Fibroblast of skin of back (primary cell): ENCODE measurements at regions not wholly inside any gene's neighbourhood (a gene's known extent, or its start where the extent isn't known, plus 50 kb on each side); places are given as distances from the start of the nearest gene placed in this dataset.

ENCODE experiments used
- DNase-seq: peaks from one replicate; pipeline ENCODE4 v3.0.0-alpha.2; 2013

DNA sequence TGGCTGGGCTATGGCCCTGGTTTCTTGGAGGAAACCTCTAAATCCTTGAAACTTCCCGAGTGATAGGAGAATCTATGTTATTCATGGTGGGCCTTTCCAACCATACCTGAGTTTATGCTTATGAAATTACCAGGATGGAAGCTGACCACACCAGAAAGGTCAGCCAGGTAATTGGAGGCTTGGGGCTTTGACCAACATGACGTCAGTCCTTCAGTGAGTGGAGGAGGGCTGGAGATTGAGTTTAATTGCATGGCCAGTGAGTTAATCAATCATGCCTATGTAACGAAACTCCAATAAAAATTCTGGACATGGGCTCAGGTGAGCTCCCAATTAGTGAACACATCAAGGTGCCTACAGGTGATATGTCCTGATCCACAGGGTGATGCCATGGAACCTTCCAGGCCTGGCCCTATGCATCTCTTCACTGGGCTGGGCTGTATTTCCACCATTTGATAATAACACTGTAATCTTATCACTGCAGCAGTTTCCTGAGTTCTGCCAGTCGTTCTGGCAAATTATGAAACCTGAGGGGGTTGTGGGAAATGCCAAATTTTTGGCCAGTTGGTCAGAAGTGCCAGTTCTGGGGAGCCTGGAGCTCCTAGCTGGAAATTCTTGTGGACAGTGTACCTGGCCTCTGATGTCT, 106.5 kb downstream of the CDH26 start:
- DNase-seq = no peak

DNA sequence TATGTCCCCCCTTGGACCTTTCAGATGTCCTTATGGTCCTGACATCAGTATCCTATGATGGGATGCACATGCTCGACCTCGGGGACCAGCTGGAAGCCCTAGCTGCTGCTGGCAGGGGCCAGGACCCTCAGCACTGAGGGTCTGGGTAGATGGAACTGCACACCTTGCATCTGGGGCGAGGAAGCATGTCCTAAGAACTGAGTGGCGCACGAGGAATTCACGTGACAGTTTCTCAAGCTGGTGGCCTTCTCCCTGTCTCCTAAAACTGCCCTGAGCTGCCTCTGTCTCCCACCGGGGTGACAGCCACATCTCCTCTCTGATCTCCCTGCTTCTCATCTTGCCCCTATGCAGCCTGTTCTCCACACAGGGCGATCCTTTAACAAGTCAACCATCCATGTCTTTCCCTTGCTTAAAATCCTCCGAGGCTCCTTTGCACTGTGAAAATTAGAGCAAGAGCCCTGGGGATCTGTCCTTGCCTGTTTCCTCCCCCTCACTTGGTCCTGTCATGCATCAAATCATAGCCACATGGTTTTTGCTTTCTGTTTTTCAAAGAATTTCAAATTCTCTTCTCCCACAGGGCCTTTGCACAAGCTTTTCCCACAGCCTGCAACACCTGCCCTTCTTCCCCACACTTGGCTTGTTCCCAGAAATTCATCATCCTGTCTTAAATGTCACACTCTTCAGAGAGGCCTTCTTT, 107.7 kb downstream of the CDH26 start:
- DNase-seq = no peak

DNA sequence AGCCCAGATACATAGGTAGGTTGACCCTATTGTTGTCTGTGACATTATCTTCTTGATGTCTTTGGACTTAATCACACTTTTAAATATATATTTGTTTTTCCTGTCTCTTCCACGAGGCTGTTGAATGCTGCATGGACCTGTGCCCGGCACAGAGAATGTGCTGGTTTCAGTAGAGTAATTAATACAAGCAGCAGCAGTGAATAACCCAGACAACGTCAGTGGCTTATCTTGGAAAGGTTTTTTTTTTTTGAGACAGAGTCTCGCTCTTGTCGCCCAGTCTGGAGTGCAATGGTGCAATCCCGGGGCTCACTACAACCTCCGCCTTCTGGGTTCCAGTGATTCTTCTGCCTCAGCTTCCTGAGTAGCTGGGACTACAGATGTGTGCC, 108.2 kb downstream of the CDH26 start:
- DNase-seq = no peak

DNA sequence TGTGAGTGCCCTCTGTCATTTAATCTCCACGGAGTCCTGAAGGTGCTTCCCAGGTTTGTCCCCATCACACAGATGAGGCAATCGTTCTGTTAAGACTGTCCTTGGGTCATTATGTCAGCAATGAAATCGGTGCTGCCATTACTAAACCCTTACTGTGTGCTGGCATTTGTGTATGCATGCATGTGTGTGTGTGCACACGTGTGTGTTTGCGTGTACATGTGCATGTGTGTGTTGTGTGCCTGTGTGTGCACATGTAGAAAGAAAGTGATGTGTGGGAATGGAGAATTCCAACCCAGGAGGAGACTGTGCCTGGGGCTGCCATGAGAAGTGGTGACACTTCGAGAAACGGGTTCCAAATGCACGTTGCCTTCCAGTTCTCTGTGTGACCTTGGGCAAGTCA, 110.3 kb downstream of the CDH26 start:
- no peak for DNase-seq

DNA sequence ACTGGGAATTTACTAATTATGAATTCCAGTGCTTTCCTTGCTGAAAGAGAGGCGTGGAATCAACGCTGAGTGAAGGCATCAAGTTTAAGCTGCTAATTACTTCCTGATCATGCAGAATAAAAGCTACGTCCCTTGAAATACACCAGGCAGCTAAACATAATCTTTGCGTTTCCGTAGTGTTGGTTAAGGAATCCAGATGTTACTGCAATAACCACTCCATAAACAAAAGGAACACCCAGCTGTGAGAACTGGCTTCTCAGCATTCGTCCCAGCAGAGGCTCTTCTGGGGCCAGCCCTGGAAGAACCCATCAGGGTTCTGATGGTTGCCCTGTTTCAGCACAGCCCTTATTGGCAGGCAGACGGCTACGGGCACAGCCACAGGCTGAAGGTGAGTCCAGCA, 111.4 kb downstream of the CDH26 start:
- no peak for DNase-seq

DNA sequence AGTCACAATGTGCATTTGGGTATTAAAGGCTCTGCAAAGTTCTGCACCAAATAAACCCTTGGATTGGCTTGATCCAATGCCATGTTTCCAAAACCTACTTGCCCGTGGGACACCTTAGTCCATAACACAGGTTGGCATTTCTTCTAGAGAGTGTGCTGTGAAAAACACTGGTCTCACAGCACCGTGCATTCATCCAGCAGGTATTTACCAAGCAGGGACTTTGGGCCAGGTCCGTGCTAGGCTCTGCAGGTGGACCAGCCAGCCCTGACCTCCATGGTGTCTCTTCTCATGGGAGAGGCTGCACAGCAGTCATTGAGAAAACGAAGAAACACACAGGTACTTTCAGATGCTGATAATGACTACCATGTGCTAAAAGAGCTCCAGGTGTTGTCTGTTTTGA, 112.6 kb downstream of the CDH26 start:
- DNase-seq = no peak

DNA sequence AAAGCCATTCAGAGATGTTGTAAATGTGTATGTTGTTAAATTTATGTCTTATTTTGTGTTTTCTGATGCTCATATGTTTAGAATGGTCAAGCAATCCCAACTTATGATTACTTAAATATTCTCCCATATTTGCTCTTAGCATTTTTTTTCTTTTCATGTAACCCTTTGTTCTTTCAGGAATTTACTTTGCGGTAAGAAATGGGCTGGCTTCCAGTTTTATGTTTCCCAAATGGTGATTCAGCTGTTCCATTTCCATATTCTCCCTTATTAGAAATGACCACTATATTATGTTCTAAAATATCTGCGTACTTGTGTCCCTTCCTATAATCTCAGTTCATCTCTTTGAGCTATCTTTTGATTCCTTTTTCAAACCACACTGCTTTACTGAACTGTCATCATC, 113.7 kb downstream of the CDH26 start:
- DNase-seq = peak; percentile 39

DNA sequence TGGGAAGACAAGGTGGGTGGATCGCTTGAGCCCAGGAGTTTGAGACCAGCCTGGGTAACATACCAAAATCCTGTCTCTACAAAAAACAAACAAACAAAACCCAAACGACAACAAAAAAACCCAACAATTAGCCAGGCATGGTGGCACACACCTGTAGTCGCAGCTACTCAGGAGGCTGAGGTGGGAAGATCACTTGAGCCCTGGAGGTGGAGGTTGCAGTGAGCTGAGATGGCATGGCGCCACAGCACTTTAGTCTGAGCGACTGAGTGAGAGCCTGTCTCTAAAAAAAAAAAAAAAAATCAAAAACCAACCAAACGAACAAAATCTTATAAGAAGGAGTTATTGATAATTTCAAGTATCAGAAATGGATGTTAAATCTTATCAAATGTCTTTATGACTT, 114.9 kb downstream of the CDH26 start:
- no peak for DNase-seq

DNA sequence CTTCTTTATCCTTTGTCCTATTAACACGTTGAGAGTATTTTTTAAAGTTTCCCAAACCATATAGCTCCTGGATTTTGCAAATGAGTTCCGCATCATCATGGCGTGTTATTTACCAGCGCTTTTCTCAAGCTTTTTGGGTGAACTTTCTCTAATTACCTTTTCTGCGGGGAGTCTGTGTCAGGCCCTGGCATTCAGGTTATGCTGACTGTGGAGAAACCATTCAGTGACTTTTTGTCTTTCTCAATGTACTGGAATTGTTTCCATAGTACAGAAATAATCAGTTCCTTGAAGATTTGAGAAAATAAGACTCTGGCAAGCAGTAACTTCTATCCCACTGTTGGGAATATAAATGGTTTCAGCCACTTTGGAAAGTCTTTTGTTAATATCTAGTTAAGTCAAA, 115.3 kb downstream of the CDH26 start:
- no peak for DNase-seq

DNA sequence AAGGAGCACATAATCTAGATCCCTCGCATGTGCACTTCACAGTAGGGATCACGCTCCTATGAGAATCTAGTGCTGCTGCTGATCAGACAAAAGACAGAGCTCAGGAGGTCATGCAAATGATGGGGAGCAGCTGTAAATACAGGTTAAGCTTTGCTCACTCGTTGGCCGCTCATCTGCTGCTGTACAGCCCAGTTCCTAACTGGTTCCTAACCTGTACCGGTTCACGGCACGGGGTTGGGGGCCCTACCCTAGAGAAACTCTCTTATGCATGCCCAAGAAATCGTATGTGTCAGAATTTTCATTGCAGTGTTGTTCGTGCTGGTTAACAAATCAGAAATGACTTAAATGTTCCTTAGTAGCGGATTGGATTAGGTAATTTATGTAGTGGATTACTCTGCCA, 116.1 kb downstream of the CDH26 start:
- DNase-seq = no peak

DNA sequence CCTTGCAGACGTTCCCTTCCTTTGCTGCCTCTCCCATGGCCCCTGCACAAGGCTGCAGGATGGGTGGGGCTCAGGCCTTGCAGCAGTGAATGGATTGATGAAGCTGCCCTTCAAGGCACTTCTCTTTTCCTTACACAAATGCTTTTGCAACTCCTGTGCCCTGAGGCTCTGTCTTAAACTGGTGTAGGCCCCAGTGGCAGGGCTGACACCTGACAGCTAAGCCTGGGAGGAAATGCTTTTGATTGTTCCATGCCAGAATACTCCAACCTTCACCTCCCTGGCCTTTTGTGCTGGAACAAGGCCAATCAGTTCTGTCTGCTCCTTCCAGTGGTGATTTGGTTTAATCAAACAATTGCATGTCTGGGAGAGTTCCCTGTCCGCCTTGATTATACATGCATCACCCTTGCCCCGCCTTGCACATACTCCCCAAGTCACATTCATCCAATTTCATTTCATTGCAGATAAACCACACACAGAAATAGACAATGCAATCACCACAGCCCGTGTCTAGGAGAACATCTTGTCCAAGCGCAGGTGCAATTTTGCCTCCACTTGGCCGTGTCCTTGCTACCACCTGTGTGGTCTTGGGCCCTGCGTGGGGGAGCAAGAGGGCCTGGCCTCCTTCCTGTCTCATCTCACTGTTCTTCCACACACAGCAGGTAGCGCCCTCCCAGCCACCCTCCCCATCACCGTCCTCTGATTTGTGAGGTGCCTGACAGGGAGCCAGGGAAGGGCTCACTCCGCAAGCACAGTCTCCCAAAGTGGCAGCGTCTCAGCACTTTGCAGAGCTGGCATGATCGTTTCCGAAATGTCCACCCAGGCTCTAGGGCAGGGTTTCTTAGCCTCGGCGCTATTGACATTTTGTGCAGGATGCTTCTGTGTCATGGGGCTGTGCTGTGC, 120.4 kb downstream of the CDH26 start:
- DNase-seq = no peak

DNA sequence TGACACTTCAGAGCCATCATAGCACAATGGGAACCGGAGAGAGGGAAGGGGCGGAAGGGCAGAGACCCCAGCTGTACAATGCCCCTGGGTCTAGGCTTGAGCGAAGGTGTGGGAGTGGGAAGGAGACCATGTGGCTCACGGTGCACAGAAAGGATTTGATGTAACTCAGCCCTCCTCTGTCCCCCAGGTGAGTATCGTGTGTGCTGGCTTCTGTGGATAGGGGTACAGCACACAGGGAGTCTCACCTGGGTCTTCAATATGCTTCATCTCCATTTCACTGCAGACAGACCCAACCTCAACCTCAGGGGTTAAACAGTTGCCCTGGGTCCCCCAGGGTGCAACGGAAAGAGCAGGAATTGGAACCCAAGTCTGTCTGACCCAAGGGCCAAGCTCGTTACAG, 122.2 kb downstream of the CDH26 start:
- no peak for DNase-seq

DNA sequence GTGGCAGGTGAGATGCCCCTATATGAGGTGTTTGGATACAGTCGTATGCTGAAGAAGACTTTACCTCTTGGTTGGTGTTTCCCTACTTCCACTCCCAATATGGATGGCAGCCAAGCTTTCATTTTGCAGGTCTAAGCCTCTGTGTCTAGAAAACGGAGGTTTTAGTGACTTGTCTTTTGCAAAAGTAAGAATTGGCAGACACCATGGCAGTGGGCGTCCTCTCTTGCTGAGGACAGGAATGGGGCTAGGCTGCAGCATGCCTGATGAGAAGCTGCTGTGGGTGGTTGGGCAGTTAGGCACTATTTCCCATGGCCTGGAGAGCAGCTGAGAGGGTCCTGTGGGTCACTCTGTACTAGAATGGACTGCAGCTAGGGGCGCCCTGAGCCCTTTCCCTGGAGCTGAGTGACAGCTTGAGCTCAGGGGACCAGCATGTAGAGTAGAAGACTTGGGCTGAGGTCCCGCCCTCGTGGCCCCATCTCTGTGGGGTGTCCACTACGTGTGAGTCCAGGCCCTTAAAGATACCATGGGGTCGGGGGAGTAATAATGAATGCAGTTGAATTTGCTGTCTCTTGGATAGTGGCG, 127.4 kb downstream of the CDH26 start:
- no peak for DNase-seq

DNA sequence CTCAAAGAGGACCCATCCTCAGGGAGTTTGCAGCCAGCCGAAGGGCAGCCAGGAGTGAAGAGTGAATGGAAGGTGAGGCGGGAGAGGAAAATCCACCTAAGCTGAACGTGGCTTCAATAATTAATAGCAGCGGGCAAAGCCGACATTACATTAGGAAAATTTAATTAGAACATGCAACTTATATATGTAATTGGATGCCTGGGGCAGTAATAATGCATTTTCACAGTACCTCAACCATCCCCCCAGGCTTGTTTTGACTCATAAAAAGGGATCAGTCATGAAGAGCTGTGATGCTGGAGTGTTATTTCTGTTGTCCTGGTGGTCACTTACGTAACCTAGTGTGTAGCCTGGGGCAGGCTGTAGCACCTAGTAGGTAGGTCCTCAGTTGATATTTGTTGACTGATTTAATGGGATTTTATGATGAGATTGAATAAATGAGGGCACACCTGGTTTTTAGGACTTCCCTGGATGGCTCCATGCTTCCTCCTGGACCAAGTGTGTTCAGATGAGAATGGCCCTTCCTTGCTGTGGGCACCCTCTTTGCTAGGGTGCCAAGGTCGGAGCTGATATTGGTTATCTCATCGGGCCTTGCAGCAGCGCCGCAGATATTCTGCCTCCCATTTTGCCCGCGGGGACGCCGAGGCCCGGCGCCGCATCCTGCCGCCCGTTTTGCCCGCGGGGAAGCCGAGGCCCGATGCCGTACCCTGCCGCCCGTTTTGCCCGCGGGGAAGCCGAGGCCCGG, 128.8 kb downstream of the CDH26 start:
- DNase-seq = no peak

DNA sequence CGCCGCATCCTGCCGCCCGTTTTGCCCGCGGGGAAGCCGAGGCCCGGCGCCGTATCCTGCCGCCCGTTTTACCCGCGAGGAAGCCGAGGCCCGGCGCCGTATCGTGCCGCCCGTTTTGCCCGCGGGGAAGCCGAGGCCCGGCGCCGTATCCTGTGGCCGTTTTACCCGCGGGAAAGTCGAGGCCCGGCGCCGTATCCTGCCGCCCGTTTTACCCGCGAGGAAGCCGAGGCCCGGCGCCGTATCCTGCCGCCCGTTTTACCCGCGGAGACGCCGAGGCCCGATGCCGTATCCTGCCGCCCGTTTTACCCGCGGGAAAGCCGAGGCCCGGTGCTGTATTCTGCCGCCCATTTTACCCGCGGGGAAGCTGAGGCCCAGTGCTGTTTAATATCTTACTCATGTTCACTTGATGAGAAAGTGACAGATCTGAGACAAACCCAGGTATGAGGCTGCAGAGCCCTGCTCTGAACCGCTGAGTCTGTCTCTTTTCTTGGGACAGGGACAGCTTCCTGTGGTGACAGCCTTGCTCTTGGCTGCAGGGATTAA, 129.4 kb downstream of the CDH26 start:
- peak; percentile 43 for DNase-seq

DNA sequence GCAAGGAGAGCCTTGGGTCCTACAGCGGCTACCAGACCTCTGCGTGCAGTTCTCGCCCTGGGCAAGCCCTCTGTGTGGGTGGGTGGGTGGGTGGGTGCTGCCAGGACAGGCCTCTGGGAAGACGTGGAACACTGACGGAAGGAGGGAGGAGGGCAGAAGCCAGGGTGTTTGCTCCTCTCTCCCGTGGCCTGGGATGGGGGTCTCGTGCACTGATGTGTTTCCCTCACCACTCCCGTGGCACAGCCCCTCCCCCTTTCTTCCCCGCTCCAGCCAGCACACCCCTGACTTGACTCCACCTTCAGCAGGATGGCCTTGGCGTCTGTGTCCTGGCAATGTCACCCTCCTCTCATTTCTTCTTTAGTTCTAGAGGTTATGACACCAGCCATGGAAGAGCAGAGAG, 130.0 kb downstream of the CDH26 start:
- DNase-seq = no peak

DNA sequence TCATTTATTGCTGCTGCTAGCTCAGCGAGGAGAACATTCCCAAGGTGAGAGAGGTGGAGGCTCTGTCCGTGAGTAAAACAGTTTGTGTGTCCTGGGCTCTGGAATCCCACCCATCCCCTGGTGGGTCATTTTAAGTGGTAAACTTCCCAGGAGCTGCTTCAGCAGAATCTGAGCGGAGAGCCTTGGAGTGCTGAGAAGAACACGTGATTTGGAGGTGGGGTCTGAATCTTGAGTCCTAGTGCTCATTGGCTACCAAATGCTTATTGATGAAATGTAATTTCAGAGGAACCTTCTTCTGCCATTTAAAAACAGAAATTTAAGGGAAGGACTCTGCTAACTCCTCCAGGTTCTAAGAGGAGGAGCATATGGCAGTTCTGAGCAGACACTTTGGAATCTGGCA, 132.4 kb downstream of the CDH26 start:
- no peak for DNase-seq

DNA sequence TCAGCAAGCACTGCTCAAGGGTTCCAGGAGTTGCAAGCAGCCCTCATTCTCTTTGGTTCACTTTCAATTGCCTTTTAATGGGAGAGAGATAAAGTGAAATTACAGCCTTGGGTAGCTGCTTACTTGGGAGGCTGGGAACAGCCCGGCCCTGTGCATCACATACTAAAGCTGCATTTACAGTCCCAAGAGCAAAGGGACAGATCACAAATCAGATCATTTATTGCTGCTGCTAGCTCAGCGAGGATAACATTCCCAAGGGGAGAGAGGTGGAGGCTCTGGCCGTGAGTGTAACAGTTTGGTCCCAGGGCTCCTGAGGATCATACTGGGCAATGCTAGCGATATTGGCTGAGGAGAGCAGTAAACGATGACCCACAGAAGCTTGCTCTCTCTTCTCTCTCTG, 133.1 kb downstream of the CDH26 start:
- no peak for DNase-seq

DNA sequence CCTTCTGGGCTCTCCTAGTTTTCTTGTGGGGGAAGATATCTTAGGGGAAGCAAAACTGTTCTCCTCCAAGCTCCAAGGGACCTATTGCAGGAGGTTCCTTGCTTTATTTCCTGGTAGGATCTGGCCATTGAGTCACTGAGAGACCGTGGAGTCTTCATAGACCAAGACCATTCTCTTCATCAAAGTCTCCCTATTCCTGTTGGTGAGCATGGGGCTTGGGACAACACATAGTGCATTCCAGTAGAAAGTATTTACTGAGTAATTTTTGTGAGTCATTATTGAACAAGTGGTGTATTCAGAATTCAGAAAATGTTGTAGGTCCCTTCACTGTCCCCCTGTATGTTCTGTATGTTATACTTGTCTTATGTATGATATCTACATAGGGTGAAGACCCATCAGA, 133.6 kb downstream of the CDH26 start:
- DNase-seq = peak; percentile 70

DNA sequence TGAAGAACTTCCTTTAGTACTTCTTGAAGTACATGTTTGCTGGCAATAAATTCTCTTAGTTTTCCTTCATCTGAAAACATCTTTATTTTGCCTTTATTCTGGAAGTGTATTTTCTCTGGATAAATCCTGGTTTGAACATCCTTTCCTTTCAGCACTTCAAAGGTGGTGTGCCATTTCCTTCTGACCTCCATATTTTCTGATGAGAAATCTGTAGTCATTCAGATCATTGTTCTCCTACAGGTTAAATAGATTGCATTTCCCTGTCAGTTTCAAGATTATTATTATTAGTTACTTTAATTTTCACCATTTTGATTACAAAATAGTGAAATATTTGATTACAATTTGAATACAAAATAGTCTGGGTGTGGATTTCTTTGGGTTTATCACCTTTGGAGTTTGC, 134.5 kb downstream of the CDH26 start:
- DNase-seq = no peak

DNA sequence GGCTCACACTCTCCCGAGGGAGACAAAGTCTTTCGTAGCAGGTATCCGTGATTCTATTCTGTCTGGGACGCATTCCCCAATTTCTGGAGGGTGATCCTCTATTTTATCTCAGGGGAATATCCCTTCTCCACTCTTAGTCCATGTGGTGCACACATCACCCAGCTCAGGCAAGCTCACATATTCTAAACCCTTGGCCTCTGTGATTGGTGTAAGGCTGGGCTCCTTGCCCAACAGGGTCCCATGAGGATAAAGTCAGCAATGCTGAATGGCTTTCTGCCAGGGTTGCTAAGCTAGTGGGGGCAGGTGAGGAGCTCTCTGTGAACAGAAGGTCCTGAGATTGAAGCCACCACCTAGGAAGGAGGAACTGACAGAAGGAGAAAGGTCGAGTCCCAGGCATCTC, 137.2 kb downstream of the CDH26 start:
- DNase-seq = peak; percentile 45

DNA sequence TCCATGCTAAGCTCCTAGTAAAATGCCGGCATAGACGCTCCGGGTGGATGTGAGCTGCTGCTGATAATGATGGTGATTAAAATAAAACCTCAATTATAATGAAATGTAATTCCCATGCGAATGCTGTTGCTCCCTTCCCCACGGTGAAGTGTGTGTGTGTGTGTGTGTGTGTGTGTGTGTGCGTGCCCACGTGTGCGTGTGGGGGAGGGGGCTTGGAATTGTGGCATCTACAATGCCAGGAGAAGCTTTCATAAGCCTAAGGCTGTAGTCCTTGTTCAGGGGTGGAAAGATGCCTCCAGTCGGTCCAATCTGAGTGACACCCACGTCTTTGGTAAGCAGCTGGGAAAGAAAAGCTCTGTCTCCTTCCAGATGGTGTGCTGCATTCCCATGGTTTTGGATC, 137.9 kb downstream of the CDH26 start:
- DNase-seq = no peak
